22Rv1 (cell line): ENCODE measurements at regions not wholly inside any gene's neighbourhood (a gene's known extent, or its start where the extent isn't known, plus 50 kb on each side); places are given as distances from the start of the nearest gene placed in this dataset.

ENCODE experiments used
- ZFX ChIP-seq: fragments of 450-650 bp; IDR thresholded peaks from 2 replicates; pipeline ENCODE4 v1.6.1; 2017; ENCODE audit warnings: antibody characterized with exemption, borderline replicate concordance
- TF ChIP-seq, protein P1 (sequence below): fragments of 450-650 bp; IDR thresholded peaks from 2 replicates; pipeline ENCODE4 v1.5.1; 2017; ENCODE audit warnings: mild to moderate bottlenecking

DNA sequence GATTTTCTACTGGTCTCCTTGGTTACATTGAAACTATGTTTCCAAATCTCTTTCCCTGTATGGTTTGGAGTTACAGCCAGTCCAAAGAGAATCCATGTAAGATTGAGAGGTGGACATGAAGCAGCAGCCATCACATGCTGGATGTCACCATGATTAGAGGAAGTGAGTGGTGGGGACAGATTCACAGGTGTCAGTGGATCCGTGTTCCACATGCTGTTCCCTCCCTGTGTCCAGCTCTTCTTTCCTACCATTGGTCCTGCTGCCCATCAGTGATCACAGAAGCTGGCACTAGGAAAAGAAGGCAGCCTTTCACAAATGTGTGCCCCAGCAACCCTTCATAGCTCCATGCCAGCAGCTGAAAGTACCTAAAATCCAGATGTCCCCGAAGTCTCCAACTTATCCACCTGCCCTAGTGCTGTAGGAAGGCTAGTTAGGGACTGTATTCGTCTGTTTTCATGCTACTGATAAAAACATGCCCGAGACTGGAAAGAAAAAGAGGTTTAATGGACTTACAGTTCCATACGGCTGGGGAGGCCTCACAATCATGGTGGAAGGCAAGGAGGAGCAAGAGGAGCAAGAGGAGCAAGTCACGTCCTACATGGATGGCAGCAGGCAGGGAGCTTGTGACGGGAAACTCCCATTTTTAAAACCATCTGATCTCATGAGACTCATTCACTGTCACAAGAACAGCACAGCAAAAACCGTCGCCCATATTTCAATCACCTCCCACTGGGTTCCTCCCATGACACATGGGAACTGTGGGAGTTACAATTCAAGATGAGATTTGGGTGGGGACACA is 207.5 kb downstream of the INSIG2 start:
- TF ChIP-seq, protein P1, sequence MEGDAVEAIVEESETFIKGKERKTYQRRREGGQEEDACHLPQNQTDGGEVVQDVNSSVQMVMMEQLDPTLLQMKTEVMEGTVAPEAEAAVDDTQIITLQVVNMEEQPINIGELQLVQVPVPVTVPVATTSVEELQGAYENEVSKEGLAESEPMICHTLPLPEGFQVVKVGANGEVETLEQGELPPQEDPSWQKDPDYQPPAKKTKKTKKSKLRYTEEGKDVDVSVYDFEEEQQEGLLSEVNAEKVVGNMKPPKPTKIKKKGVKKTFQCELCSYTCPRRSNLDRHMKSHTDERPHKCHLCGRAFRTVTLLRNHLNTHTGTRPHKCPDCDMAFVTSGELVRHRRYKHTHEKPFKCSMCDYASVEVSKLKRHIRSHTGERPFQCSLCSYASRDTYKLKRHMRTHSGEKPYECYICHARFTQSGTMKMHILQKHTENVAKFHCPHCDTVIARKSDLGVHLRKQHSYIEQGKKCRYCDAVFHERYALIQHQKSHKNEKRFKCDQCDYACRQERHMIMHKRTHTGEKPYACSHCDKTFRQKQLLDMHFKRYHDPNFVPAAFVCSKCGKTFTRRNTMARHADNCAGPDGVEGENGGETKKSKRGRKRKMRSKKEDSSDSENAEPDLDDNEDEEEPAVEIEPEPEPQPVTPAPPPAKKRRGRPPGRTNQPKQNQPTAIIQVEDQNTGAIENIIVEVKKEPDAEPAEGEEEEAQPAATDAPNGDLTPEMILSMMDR, result no peak
- no peak for TF ChIP-seq ZFX
